Renal cortical epithelial cell (primary cell): ENCODE measurements at regions not wholly inside any gene's neighbourhood (a gene's known extent, or its start where the extent isn't known, plus 50 kb on each side); places are given as distances from the start of the nearest gene placed in this dataset.

Experiments
- DNase-seq: peaks from one replicate; pipeline ENCODE4 v3.0.0-alpha.2; 2011; ENCODE audit warnings: low read depth

GRCh38 chr7:35581605-35582210, 113.2 kb downstream of the HERPUD2 start:
- no peak for DNase-seq

- no peak for DNase-seq
These were observed 118.8 kb downstream of the HERPUD2 start for GRCh38 chr7:35576031-35576573.

- no peak for DNase-seq
These were observed 123.2 kb downstream of the HERPUD2 start for GRCh38 chr7:35571611-35572240.

GRCh38 chr7:35570937-35571336, 124.0 kb downstream of the HERPUD2 start:
- no peak for DNase-seq

- peak; percentile 2 for DNase-seq
These were observed 129.0 kb downstream of the HERPUD2 start for GRCh38 chr7:35565927-35566326.

GRCh38 chr7:35558841-35559240, 136.1 kb downstream of the HERPUD2 start:
- no peak for DNase-seq

GRCh38 chr7:35556515-35557471, 138.1 kb downstream of the HERPUD2 start:
- DNase-seq, result peak; percentile 54

GRCh38 chr7:35555934-35556333, 139.0 kb downstream of the HERPUD2 start:
- peak; percentile 40 for DNase-seq

- DNase-seq, result no peak
These were observed 139.5 kb downstream of the HERPUD2 start for GRCh38 chr7:35555386-35555785.

- DNase-seq, result no peak
These were observed 141.4 kb downstream of the HERPUD2 start for GRCh38 chr7:35553519-35553918.

- DNase-seq, result no peak
These were observed 142.2 kb downstream of the HERPUD2 start for GRCh38 chr7:35552691-35553090.

- DNase-seq, result no peak
These were observed 143.4 kb downstream of the HERPUD2 start for GRCh38 chr7:35551321-35552081.

GRCh38 chr7:35550831-35551230, 144.1 kb downstream of the HERPUD2 start:
- no peak for DNase-seq

- DNase-seq, result no peak
These were observed 145.2 kb downstream of the HERPUD2 start for GRCh38 chr7:35549781-35550180.

GRCh38 chr7:35548291-35548690, 146.6 kb downstream of the HERPUD2 start:
- no peak for DNase-seq

GRCh38 chr7:35546691-35547429, 148.1 kb downstream of the HERPUD2 start:
- DNase-seq, result no peak

GRCh38 chr7:35545831-35546230, 149.1 kb downstream of the HERPUD2 start:
- no peak for DNase-seq

GRCh38 chr7:35544028-35544742, 150.8 kb downstream of the HERPUD2 start:
- DNase-seq, result no peak

GRCh38 chr7:35537067-35538023, 157.6 kb downstream of the HERPUD2 start:
- DNase-seq, result peak; percentile 27
